GM10266 (cell line): ENCODE measurements at regions not wholly inside any gene's neighbourhood (a gene's known extent, or its start where the extent isn't known, plus 50 kb on each side); places are given as distances from the start of the nearest gene placed in this dataset.
"Not testable (repeated sequence)": the region's sequence is repeated elsewhere in the genome, so short reads cannot be mapped to it uniquely, and the experiment has no call there.

Source experiments
- DNase-seq: peaks from one replicate; pipeline ENCODE4 v3.0.0; 2012; ENCODE audit errors: extremely low spot score
- TF ChIP-seq, protein P1 (sequence below): IDR thresholded peaks from 2 replicates; pipeline ENCODE4 v1.5.1; 2012; ENCODE audit warnings: mild to moderate bottlenecking, low read depth; ENCODE audit not compliant: control insufficient read depth, insufficient read depth; ENCODE audit errors: missing control alignments

DNA sequence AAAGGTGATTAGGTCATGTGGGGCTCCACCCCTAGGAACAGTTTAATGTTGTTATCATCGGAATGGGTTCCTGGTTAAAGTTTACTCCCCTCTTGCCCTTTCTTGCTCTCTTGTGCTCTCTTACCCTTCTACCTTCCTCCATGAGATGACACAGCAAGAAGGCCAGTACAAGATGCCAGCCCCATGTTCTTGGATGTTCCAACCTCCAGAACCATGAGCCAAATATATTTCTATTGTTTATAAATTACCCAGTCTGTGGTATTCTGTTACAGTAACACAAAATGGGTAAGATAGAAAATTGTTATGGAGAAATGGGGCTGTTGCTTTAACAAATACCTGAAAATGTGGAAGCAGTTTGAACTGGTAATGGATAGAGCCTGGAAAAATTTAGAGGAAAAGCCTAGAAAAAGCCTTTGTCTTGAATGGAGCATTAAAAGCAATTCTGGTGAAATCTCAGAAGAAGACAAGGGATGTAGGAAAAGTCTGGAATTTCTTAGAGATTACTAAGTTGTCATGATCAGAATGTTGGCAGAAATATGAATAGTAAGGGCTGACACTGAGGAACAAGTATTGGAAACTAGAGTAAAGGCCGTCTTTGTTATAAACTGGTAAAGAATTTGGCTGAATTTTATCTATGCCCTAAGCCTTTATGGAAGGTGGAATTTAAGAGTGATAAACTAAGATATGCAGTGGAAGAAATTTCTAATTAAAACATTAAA lies 53.5 kb upstream of the TSC22D1 start:
- DNase-seq, result no peak
- TF ChIP-seq, protein P1, sequence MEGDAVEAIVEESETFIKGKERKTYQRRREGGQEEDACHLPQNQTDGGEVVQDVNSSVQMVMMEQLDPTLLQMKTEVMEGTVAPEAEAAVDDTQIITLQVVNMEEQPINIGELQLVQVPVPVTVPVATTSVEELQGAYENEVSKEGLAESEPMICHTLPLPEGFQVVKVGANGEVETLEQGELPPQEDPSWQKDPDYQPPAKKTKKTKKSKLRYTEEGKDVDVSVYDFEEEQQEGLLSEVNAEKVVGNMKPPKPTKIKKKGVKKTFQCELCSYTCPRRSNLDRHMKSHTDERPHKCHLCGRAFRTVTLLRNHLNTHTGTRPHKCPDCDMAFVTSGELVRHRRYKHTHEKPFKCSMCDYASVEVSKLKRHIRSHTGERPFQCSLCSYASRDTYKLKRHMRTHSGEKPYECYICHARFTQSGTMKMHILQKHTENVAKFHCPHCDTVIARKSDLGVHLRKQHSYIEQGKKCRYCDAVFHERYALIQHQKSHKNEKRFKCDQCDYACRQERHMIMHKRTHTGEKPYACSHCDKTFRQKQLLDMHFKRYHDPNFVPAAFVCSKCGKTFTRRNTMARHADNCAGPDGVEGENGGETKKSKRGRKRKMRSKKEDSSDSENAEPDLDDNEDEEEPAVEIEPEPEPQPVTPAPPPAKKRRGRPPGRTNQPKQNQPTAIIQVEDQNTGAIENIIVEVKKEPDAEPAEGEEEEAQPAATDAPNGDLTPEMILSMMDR, result no peak

DNA sequence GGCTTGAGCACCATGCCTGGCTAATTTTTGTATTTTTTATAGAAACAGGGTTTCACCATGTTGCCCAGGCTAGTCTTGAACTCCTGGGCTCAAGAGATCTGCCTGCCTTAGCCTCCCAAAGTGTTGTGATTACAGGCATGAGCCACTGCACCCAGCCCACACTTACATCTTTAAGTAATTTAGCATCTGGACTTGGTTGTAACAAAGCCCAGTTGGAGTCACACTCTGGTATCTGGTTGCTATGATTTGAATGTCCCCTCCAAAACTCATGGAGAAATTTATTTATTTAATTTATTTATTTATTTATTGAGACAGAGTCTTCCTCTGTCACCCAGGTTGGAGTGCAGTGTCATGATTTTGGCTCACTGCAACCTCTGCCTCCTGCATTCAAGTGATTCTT lies 52.7 kb upstream of the TSC22D1 start:
- not testable (repeated sequence) for DNase-seq

DNA sequence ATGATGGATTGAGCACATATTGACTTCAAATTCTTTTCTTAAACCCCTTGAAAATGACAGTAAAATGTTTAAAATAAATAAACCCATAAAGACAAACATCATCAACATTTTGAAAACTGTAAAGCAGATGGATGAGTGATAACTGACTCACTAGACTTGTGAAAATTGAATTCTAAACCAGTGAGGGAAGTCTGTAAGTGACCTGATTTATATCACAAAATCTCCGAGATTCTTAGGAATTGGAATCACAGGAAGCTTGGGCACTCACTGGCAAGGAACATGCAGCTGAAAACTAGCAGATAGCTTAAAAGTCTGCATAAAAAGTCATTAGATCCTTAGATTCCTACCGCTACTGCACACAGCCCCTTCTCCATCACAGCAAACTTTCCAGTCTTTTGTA lies 51.3 kb upstream of the TSC22D1 start:
- TF ChIP-seq, protein P1, result no peak
- DNase-seq, result no peak

DNA sequence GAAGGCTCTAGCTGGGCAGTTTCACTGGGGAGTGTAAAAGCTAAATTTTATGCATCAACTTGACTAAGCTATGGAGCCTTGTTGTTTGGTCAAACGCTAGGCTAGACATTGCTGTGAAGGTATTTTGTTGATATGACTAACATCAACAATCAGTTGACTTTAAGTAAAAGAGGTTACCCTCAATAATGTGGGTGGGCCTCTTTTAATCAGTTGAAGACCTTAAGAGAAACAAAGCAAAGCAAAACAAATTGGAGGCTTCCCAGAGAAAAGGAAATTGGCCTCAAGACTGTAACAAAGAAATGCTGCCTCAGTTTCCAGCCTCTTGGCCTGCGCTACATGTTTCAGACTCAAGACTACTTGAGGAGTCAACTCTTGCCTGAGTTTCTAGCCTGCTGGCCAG lies 50.0 kb upstream of the TSC22D1 start:
- DNase-seq, result no peak
- TF ChIP-seq, protein P1, result no peak
